Retinal pigment epithelial cell (primary cell): ENCODE measurements at regions not wholly inside any gene's neighbourhood (a gene's known extent, or its start where the extent isn't known, plus 50 kb on each side); places are given as distances from the start of the nearest gene placed in this dataset.

Source experiments
- DNase-seq: peaks from one replicate; pipeline ENCODE4 v3.0.0-alpha.2; 2010; ENCODE audit warnings: low read depth
- H3K4me3 ChIP-seq: 2 replicates; pipeline ENCODE4 v1.5.1; 2011; ENCODE audit warnings: mild to moderate bottlenecking, low read length, control low read depth, moderate library complexity
- CTCF ChIP-seq: conservative IDR thresholded peaks from 2 replicates; pipeline ENCODE4 v1.5.1; 2011; ENCODE audit warnings: low read depth, low read length, control low read depth, inconsistent platforms

DNA sequence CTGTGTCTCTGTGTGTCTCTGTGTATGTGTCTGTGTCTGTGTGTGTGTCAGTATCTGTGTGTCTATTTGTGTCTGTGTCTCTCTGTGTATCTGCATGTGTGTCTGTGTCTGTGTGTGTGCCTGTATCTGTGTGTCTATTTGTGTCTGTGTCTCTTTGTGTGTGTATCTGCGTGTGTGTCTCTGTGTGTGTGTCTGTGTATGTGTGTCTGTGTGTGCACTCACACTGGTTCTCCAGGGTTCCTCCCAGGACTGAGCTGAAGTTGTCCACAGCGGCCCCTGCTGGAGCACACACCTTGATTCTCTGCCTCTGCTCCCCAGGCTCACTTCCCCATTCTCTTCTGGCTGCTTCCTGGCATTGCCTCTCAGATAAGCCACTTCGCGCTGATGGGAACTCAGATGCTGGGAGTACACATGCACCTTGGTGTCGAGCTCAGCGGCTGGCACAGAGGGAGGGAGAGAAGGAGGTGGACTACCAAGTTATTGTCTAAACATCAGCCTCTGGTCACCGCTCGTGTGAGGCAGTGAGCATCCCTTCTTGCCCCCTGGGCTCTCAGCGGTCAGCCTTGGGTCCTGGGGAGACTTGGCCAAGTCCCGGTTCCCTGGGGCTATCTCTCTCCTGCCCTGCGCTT lies 104.9 kb upstream of the NXT1 start:
- peak; percentile 77 for TF ChIP-seq CTCF
- H3K4me3 ChIP-seq: no peak overlapping the region
- no peak for DNase-seq

DNA sequence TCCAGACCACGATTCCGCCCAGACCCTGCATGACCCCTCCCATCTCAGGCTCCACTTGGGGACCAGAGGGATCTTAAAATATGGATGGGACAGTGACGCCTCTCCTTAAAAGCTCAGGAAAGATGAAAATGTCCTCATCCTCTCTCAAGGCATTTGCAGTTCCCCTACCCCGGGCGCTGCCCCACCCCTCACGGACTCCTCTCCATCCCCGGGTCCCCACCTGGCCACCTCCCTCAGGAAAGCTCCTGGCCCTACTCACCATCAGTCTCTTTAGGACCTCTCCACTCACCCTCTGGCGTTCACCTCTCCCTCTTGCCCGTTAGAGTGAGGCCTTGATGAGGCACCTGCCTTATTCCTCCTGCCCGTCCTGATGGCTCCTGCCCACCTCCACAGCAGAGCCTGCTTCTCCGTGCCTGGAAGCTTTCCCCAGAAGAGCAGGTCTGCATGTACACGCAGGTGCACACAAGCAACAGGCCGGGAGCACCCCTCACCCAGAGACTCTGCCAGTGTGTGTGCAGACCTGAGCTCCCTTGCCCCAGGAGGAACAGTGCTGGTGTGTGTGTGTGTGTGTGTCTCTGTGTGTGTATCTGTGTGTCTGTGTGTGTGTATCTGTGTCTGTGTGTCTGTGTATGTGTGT lies 105.6 kb upstream of the NXT1 start:
- TF ChIP-seq CTCF: no peak
- H3K4me3 ChIP-seq: no peak overlapping the region
- no peak for DNase-seq

DNA sequence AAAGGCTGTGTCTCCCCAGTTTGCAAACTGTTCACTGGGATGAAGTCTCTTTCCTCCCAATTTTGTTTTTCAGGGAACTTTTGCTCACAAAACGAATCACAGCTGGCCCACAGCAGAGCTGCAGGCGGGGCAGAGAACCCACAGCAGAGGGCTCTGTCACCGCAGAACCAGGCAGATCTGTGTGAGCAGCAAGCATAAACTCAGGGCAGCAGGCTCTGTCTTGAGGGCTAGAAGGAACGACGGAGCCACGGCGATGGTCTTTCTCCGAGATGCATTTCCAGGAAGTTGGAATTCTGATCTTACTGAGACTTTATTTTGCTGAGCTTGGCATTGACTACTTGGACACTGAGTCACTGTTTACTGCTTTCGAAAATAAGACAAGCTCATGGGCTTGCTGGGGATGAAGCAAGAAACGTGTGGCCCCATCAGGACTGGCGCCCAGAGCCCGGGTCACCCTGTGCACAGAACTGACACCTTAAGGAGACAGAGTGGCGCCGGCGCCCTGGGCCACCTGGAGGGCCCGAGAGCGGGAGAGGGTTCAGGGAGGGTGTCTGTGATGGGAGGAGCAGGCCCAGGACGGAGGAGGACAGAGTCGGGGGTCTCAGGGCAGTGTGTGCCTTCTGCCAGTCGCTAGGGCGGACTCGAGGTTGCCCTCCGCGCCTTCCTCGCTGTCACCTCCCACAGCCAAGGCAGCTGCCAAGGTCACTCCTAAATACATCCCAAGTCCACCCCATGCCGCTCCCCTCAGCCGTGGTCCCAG lies 106.3 kb upstream of the NXT1 start:
- no peak for DNase-seq
- H3K4me3 ChIP-seq: no peak overlapping the region
- TF ChIP-seq CTCF: no peak

- no peak overlapping the region for H3K4me3 ChIP-seq
- TF ChIP-seq CTCF: no peak
- DNase-seq: no peak
Observed at GRCh38 chr20:23243791-23244155, 106.8 kb upstream of the NXT1 start.

DNA sequence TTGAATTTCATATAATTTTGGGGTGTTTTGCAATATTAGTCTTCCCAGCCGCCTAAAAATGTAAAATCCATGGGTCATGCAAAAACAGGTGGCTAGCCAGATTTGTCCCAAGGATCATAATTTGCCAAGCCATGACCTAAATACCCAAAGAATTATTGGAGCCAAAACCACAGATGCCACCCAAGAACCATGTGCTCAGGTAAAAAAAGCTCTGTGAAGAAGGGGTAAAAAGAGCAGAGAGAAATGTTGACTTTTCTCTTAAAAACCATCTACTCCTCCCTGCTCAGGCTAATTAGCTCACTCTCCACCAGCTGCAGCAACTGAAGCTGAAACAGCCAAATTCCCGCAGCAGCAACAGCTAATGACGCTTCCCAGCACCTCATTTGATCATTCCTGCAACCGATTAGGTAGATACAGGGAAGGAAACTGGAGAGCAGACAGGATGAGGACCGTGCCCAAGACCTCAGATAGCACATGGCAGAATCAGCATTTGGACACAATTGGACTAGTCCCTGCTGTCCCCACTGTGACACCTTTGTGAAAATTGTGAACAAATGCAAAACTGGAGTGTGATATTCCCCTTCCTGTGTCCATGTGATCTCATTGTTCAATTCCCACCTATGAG lies 107.9 kb upstream of the NXT1 start:
- TF ChIP-seq CTCF: no peak
- no peak for DNase-seq
- no peak overlapping the region for H3K4me3 ChIP-seq

DNA sequence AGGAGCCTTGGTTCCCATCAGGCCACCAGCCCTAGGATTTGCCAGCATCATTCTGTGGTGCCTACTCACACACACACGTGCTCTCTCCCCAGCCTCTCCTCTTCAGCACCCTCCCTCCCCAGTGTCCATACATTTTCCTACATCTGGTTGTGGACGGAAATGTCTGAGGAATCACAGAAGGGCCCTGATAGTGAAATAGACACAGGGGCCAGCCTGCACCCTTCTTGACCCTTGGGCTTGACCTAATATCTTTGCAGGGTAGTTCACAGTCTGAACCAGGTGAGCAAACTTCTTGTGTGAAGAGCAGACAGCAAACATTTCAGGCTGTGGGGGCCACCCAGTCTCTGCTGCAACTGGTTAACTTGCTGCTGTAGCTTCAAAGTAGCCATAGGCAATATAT lies 108.5 kb upstream of the NXT1 start:
- DNase-seq: no peak
- no peak for TF ChIP-seq CTCF
- H3K4me3 ChIP-seq: no peak overlapping the region
